A673 (cell line): ENCODE measurements at regions not wholly inside any gene's neighbourhood (a gene's known extent, or its start where the extent isn't known, plus 50 kb on each side); places are given as distances from the start of the nearest gene placed in this dataset.

Experiments used
- BruUV-seq: library from RNA; stranded (reverse); fragments of 400-500 nt; replicated peaks from 2 replicates; lab custom pipeline; 2021; lab: Mats Ljungman, UMichigan
- CTCF ChIA-PET: fragments of 300-600 bp; sonication (Branson Sonifier 250); formaldehyde crosslinking; loops from one replicate; lab custom pipeline; 2022; ENCODE audit warnings: antibody characterized with exemption; lab: Charles Lee
- POLR2A ChIA-PET: fragments of 300-600 bp; sonication (Branson Sonifier 250); formaldehyde crosslinking; loops from one replicate; lab custom pipeline; 2022; ENCODE audit warnings: antibody characterized with exemption; ENCODE audit not compliant: low non-redundant PET; lab: Charles Lee
- DNase-seq: peaks from one replicate; pipeline ENCODE4 v3.0.0-alpha.2; 2015; ENCODE audit warnings: low spot score
- H3K27ac ChIP-seq: fragments of 200-600 bp; sonication (generic); 2 replicates; pipeline ENCODE4 v1.5.1; 2016; ENCODE audit warnings: mixed run types, low read depth, mild to moderate bottlenecking, mixed read lengths, antibody characterized with exemption, low read length; ENCODE audit not compliant: poor library complexity, severe bottlenecking
- H3K27me3 ChIP-seq: fragments of 200-600 bp; sonication (generic); replicated peaks from 2 replicates; pipeline ENCODE4 v1.6.1; 2017; ENCODE audit warnings: mixed run types, low read depth, mild to moderate bottlenecking, mixed read lengths, antibody characterized with exemption, low read length; ENCODE audit not compliant: insufficient read depth, poor library complexity
- H3K36me3 ChIP-seq: fragments of 200-600 bp; sonication (generic); 2 replicates; pipeline ENCODE4 v1.6.1; 2016; ENCODE audit warnings: mixed run types, mild to moderate bottlenecking, mixed read lengths, antibody characterized with exemption, low read length; ENCODE audit not compliant: insufficient read depth, poor library complexity, severe bottlenecking
- H3K4me1 ChIP-seq: fragments of 200-600 bp; sonication (generic); 2 replicates; pipeline ENCODE4 v1.6.1; 2017; ENCODE audit warnings: mixed run types, mild to moderate bottlenecking, mixed read lengths, antibody characterized with exemption, low read length; ENCODE audit not compliant: insufficient read depth, poor library complexity, severe bottlenecking
- H3K4me3 ChIP-seq: fragments of 200-600 bp; sonication (generic); 2 replicates; pipeline ENCODE4 v1.5.1; 2016; ENCODE audit warnings: low read depth, mixed run types, mild to moderate bottlenecking, mixed read lengths, low read length; ENCODE audit not compliant: poor library complexity, severe bottlenecking
- H3K9me3 ChIP-seq: fragments of 200-600 bp; sonication (generic); 2 replicates; pipeline ENCODE4 v1.6.1; 2016; ENCODE audit warnings: mixed run types, low read depth, mild to moderate bottlenecking, mixed read lengths, antibody characterized with exemption, low read length; ENCODE audit not compliant: poor library complexity, severe bottlenecking
- CTCF ChIP-seq: fragments of 300-800, 200-600 bp; sonication (generic); conservative IDR thresholded peaks from 2 replicates; pipeline ENCODE4 v1.5.1; 2017; ENCODE audit warnings: low read depth, mild to moderate bottlenecking, antibody characterized with exemption, low read length, moderate library complexity, mixed read lengths
- EZH2 ChIP-seq: fragments of 200-600 bp; sonication (generic); IDR thresholded peaks from 2 replicates; pipeline ENCODE4 v1.6.1; 2017; ENCODE audit warnings: borderline replicate concordance, low read depth, mild to moderate bottlenecking, mixed read lengths, antibody characterized with exemption, low read length; ENCODE audit not compliant: poor library complexity, severe bottlenecking
- intact Hi-C: fragments of 100-400 bp; cut with micrococcal nuclease; formaldehyde crosslinking; loops from one replicate; pipeline ENCODE4 v1.10.0; 2022; ENCODE audit not compliant: unreplicated experiment

- no peaks in the 10 kb centered on the region for H3K9me3 ChIP-seq
- ChIA-PET POLR2A (no interaction called here), CTCF (no interaction called here)
- no peak overlapping the region for H3K4me3 ChIP-seq
- intact Hi-C loops = no loop called here
- H3K27ac ChIP-seq = no peak overlapping the region
- TF ChIP-seq EZH2 (no peak), CTCF (no peak)
- no peaks in the 10 kb centered on the region for H3K36me3 ChIP-seq
- H3K27me3 ChIP-seq = no peaks in the 10 kb centered on the region
- BruUV-seq = no TSS peak
- DNase-seq = no peak
- H3K4me1 ChIP-seq = no peaks in the 10 kb centered on the region
These were observed 1806.7 kb upstream of the PCDH7 start for GRCh38 chr4:28913466-28913865.

- H3K4me3 ChIP-seq = no peak overlapping the region
- H3K27ac ChIP-seq = no peak overlapping the region
- no peaks in the 10 kb centered on the region for H3K9me3 ChIP-seq
- no peak for DNase-seq
- TF ChIP-seq EZH2 (no peak), CTCF (no peak)
- no peaks in the 10 kb centered on the region for H3K4me1 ChIP-seq
- no peaks in the 10 kb centered on the region for H3K27me3 ChIP-seq
- intact Hi-C loops = no loop called here
- POLR2A ChIA-PET = no interaction called here
- CTCF ChIA-PET = no interaction called here
- no peaks in the 10 kb centered on the region for H3K36me3 ChIP-seq
- BruUV-seq = no TSS peak
These were observed 1803.6 kb upstream of the PCDH7 start for GRCh38 chr4:28916585-28916984.

- CTCF ChIA-PET = no interaction called here
These were observed 1801.3 kb upstream of the PCDH7 start for GRCh38 chr4:28918871-28919270.

More at GRCh38 chr4:28918871-28919270, 1801.3 kb upstream of the PCDH7 start:
- BruUV-seq = no TSS peak
- POLR2A ChIA-PET = interaction anchor here (0.7 kb wide), 1 partner anchor 675 kb away, joined by 3 read pairs; no protein-coding TSS in a partner anchor
- Histone ChIP-seq H3K27ac (no peak overlapping the region), H3K27me3 (no peaks in the 10 kb centered on the region), H3K9me3 (no peaks in the 10 kb centered on the region), H3K4me1 (no peaks in the 10 kb centered on the region), H3K36me3 (no peaks in the 10 kb centered on the region), H3K4me3 (no peak overlapping the region)
- intact Hi-C loops = no loop called here
- DNase-seq = no peak
- TF ChIP-seq CTCF = no peak
